ENCODE measurements at regions not wholly inside any gene's neighbourhood (a gene's known extent, or its start where the extent isn't known, plus 50 kb on each side); places are given as distances from the start of the nearest gene placed in this dataset.

GRCh38 chrX:40157228-40158035 is 59.7 kb upstream of the BCOR start:
- DNase-seq, result no peak

GRCh38 chrX:40156470-40157227 is 58.9 kb upstream of the BCOR start:
- no peak for DNase-seq

GRCh38 chrX:40155589-40156469 is 58.1 kb upstream of the BCOR start:
- no peak for DNase-seq

- DNase-seq, result no peak
These were observed 57.3 kb upstream of the BCOR start for GRCh38 chrX:40154853-40155588.

GRCh38 chrX:40154250-40154852 is 56.6 kb upstream of the BCOR start:
- no peak for DNase-seq

- DNase-seq, result no peak
These were observed 55.8 kb upstream of the BCOR start for GRCh38 chrX:40153345-40154249.

GRCh38 chrX:40152741-40153344 is 55.1 kb upstream of the BCOR start:
- DNase-seq, result no peak

- no peak for DNase-seq
These were observed 54.5 kb upstream of the BCOR start for GRCh38 chrX:40152173-40152711.

GRCh38 chrX:40151211-40152172 is 53.7 kb upstream of the BCOR start:
- no peak for DNase-seq

GRCh38 chrX:40150503-40150902 is 52.7 kb upstream of the BCOR start:
- DNase-seq, result no peak

GRCh38 chrX:40149286-40150175 is 51.8 kb upstream of the BCOR start:
- DNase-seq, result no peak

GRCh38 chrX:40148385-40149285 is 50.9 kb upstream of the BCOR start:
- no peak for DNase-seq

- no peak for DNase-seq
These were observed 50.2 kb upstream of the BCOR start for GRCh38 chrX:40147971-40148370.
